Endothelial cell of umbilical vein (primary cell): ENCODE measurements at regions not wholly inside any gene's neighbourhood (a gene's known extent, or its start where the extent isn't known, plus 50 kb on each side); places are given as distances from the start of the nearest gene placed in this dataset.

Experiments
- CTCF ChIP-seq, 2 donors: IDR thresholded peaks; 1 replicate in 1 of 2; 2 replicates in 1 of 2; pipeline ENCODE4 v1.5.1; 2011; ENCODE audit warnings: low read length in 2 of 2, mild to moderate bottlenecking in 2 of 2, moderate library complexity in 2 of 2, control low read depth in 1 of 2, inconsistent platforms in 1 of 2, low read depth in 1 of 2; ENCODE audit not compliant: insufficient read depth in 1 of 2; ENCODE audit errors: extremely low read depth in 1 of 2
- EZH2 ChIP-seq: IDR thresholded peaks from 2 replicates; pipeline ENCODE4 v1.6.1; 2012; ENCODE audit warnings: borderline replicate concordance, low read depth, mild to moderate bottlenecking, moderate library complexity, low read length, inconsistent platforms; ENCODE audit not compliant: severe bottlenecking
- FOS ChIP-seq: IDR thresholded peaks from 2 replicates; pipeline ENCODE4 v1.6.1; 2011; ENCODE audit warnings: mild to moderate bottlenecking, low read length, moderate library complexity, borderline replicate concordance; ENCODE audit not compliant: insufficient read depth
- JUN ChIP-seq: IDR thresholded peaks from 2 replicates; pipeline ENCODE4 v1.6.1; 2011; ENCODE audit warnings: borderline replicate concordance, low read depth; ENCODE audit not compliant: insufficient read length, insufficient read depth
- MAX ChIP-seq: IDR thresholded peaks from 2 replicates; pipeline ENCODE4 v1.6.1; 2011; ENCODE audit not compliant: insufficient read depth, insufficient read length
- POLR2A ChIP-seq: IDR thresholded peaks from 2 replicates; pipeline ENCODE4 v1.6.1; 2012; ENCODE audit warnings: low read depth, mild to moderate bottlenecking, control low read depth, low read length
- POLR2AphosphoS5 ChIP-seq: IDR thresholded peaks from 2 replicates; pipeline ENCODE4 v1.6.1; 2012; ENCODE audit warnings: low read depth, mild to moderate bottlenecking, control low read depth, low read length, moderate library complexity; ENCODE audit not compliant: insufficient read depth

GRCh38 chr13:91058919-91059318, 288.6 kb upstream of the MIR17HG start:
- no peak for TF ChIP-seq CTCF (IDR thresholded peaks at IDR 0.05; ENCODE audit: extremely low read depth in 1 of 2, insufficient read depth in 1 of 2, low read depth in 1 of 2, low read length in 2 of 2)
- TF ChIP-seq EZH2: no peak
- no peak for TF ChIP-seq POLR2A
- no peak for TF ChIP-seq MAX
- no peak for TF ChIP-seq JUN
- no peak for TF ChIP-seq POLR2AphosphoS5
- TF ChIP-seq FOS: no peak
